ENCODE measurements at regions not wholly inside any gene's neighbourhood (a gene's known extent, or its start where the extent isn't known, plus 50 kb on each side); places are given as distances from the start of the nearest gene placed in this dataset.

GRCh38 chrX:97797076-97797475 is 913.4 kb downstream of the RPA4 start:
- H3K4me1 ChIP-seq (ENCODE audit: insufficient read depth, low read length), result no peaks in the 10 kb centered on the region
- no peak overlapping the region for H3K14ac ChIP-seq (ENCODE audit: insufficient read depth, low read length)
- H3K23ac ChIP-seq (ENCODE audit: insufficient read length, low read depth, low read length), result no peak overlapping the region
- no CpG with 5 or more reads among the region's 2 CpGs for WGBS (ENCODE audit: extremely low coverage, insufficient read length, low lambda C conversion rate)
- no peak overlapping the region for H4K8ac ChIP-seq (replicated peaks; ENCODE audit: insufficient read length, low read depth, low read length)
- no peak overlapping the region for H2BK120ac ChIP-seq (ENCODE audit: low read depth, low read length, poor library complexity, severe bottlenecking)
- H3K4me2 ChIP-seq (ENCODE audit: insufficient read depth, insufficient read length, low read length), result no peak overlapping the region
- H3K56ac ChIP-seq (ENCODE audit: insufficient read length, low read depth, low read length), result no peak overlapping the region
- no peak for DNase-seq
- H2BK5ac ChIP-seq (ENCODE audit: insufficient read length, low read length), result no peak overlapping the region
- Mint-ChIP-seq H3K9me3 (peaks cover 10 to 12% of the 10 kb centered on the region in 2 experiments), H3K4me1 (peaks cover 18 to 31% of the 10 kb centered on the region in 2 experiments), H3K4me3 (no peak overlapping the region), H3K36me3 (ENCODE audit: insufficient read depth in 1 of 3, low read depth in 3 of 3) (peaks cover 0 to 18% (median 9%) of the 10 kb centered on the region in 3 experiments; a peak in 5 of 7 replicates), H3K27me3 (ENCODE audit: low read depth) (no peaks in the 10 kb centered on the region; the same call in 1 of the 2 replicates), H3K27ac (no peak overlapping the region)
- no peaks in the 10 kb centered on the region for H3K79me2 ChIP-seq (ENCODE audit: insufficient read depth, low read length)
- no peaks in the 10 kb centered on the region for H3K23me2 ChIP-seq (ENCODE audit: insufficient read length, low read depth, low read length, poor library complexity, severe bottlenecking)
- no peak overlapping the region for H3K18ac ChIP-seq (ENCODE audit: insufficient read length, low read depth, low read length)
- no peak overlapping the region for H3K27ac ChIP-seq (ENCODE audit: insufficient read length, low read depth, low read length)
- no peak overlapping the region for H3T11ph ChIP-seq (ENCODE audit: low read length)
- no peaks in the 10 kb centered on the region for H3K9me3 ChIP-seq (ENCODE audit: control insufficient read depth, low read depth, low read length)
- no peak overlapping the region for H4K91ac ChIP-seq (ENCODE audit: insufficient read length, low read depth, low read length)
- H2AK5ac ChIP-seq (ENCODE audit: insufficient read length, low read length), result no peak overlapping the region
- H3K27me3 ChIP-seq (ENCODE audit: insufficient read depth, low read length), result no peaks in the 10 kb centered on the region
- no peak overlapping the region for H2BK12ac ChIP-seq (ENCODE audit: insufficient read length, low read depth, low read length)
- H4K20me1 ChIP-seq (ENCODE audit: control insufficient read depth, insufficient read depth, insufficient read length), result no peaks in the 10 kb centered on the region
- H2BK15ac ChIP-seq (ENCODE audit: low read depth, low read length), result no peak overlapping the region
- H2BK20ac ChIP-seq (ENCODE audit: low read depth, low read length, poor library complexity, severe bottlenecking), result no peak overlapping the region
- H4K5ac ChIP-seq (ENCODE audit: insufficient read length, low read depth, low read length), result no peak overlapping the region
- no peaks in the 10 kb centered on the region for H3K79me1 ChIP-seq (ENCODE audit: insufficient read depth, low read depth, low read length, poor library complexity, severe bottlenecking)
- TF ChIP-seq, protein P1, sequence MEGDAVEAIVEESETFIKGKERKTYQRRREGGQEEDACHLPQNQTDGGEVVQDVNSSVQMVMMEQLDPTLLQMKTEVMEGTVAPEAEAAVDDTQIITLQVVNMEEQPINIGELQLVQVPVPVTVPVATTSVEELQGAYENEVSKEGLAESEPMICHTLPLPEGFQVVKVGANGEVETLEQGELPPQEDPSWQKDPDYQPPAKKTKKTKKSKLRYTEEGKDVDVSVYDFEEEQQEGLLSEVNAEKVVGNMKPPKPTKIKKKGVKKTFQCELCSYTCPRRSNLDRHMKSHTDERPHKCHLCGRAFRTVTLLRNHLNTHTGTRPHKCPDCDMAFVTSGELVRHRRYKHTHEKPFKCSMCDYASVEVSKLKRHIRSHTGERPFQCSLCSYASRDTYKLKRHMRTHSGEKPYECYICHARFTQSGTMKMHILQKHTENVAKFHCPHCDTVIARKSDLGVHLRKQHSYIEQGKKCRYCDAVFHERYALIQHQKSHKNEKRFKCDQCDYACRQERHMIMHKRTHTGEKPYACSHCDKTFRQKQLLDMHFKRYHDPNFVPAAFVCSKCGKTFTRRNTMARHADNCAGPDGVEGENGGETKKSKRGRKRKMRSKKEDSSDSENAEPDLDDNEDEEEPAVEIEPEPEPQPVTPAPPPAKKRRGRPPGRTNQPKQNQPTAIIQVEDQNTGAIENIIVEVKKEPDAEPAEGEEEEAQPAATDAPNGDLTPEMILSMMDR (conservative IDR thresholded peaks at IDR 0.05), result no peak
- H2AFZ ChIP-seq (ENCODE audit: low read length), result no peak overlapping the region
- H3K4ac ChIP-seq (ENCODE audit: low read depth, low read length), result no peak overlapping the region
- H3K9ac ChIP-seq (ENCODE audit: extremely low read depth, insufficient read length, low read length), result no peak overlapping the region

Data from H9 (cell line).